NB4 (cell line): ENCODE measurements at regions not wholly inside any gene's neighbourhood (a gene's known extent, or its start where the extent isn't known, plus 50 kb on each side); places are given as distances from the start of the nearest gene placed in this dataset.

Experiments used
- DNase-seq: peaks from one replicate; pipeline ENCODE4 v3.0.0; 2010; ENCODE audit warnings: low read depth
- H3K4me3 ChIP-seq: one replicate; pipeline ENCODE4 v1.5.1; 2011; ENCODE audit warnings: mild to moderate bottlenecking, low read depth, low read length, moderate library complexity
- MYC ChIP-seq: IDR thresholded peaks from 2 replicates; pipeline ENCODE4 v1.6.1; 2011; ENCODE audit warnings: low read depth, low read length
- POLR2A ChIP-seq: IDR thresholded peaks from 2 replicates; pipeline ENCODE4 v1.6.1; 2011; ENCODE audit warnings: mild to moderate bottlenecking; ENCODE audit not compliant: insufficient read length; ENCODE audit errors: extremely low read depth
- TF ChIP-seq, protein P1 (sequence below): IDR thresholded peaks from one replicate; pipeline ENCODE4 v1.5.1; 2012; ENCODE audit warnings: low read depth, low read length
- TF ChIP-seq, protein P2 (sequence below): IDR thresholded peaks from 2 replicates; pipeline ENCODE4 v1.6.1; 2011; ENCODE audit warnings: low read depth, low read length

- TF ChIP-seq, protein P1, sequence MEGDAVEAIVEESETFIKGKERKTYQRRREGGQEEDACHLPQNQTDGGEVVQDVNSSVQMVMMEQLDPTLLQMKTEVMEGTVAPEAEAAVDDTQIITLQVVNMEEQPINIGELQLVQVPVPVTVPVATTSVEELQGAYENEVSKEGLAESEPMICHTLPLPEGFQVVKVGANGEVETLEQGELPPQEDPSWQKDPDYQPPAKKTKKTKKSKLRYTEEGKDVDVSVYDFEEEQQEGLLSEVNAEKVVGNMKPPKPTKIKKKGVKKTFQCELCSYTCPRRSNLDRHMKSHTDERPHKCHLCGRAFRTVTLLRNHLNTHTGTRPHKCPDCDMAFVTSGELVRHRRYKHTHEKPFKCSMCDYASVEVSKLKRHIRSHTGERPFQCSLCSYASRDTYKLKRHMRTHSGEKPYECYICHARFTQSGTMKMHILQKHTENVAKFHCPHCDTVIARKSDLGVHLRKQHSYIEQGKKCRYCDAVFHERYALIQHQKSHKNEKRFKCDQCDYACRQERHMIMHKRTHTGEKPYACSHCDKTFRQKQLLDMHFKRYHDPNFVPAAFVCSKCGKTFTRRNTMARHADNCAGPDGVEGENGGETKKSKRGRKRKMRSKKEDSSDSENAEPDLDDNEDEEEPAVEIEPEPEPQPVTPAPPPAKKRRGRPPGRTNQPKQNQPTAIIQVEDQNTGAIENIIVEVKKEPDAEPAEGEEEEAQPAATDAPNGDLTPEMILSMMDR, result no peak
- no peak overlapping the region for H3K4me3 ChIP-seq
- DNase-seq, result no peak
Observed at GRCh38 chr11:95341221-95341620, 110.2 kb upstream of the SESN3 start.

DNA sequence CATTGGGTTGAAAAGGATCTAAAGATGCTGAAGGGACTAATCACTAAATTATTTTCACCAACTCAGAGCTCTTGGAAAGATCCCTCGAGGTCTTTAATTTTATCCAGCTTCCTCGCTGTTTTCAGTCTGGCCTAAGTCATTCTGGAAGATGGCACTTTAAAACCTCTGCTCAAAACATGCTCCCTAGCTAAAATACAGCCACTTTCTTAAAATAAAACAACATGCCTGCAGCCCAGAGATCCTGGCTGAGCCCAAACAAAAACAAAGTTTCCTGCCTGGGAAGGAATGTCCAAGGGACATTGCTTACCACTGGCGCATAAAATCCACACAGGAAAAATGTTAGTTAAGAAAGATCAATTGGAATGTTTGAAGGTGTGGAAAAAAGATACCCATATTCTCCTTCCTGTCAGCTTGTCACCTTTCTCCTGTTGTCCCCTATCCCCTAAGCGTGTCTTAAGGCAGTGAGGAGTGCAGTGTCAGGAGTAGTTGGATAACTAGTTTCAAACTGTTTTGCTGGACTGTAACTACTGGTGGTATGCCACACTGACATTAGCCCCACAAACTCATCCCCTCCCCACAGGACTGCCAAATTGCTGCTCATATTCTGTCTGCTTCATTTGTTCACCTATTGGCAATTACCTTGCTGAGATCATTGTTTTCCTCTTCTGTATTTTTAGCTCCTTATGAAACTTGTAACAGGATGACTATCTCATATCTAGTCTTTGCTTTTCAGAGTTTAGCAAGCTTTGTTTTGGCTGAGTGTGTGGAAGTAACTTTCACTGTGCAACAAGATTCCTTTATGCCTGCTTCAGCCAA is 108.3 kb upstream of the SESN3 start:
- no peak for DNase-seq
- TF ChIP-seq MYC (no peak), POLR2A (no peak)
- TF ChIP-seq, protein P1, result no peak
- TF ChIP-seq, protein P2, sequence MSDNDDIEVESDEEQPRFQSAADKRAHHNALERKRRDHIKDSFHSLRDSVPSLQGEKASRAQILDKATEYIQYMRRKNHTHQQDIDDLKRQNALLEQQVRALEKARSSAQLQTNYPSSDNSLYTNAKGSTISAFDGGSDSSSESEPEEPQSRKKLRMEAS, result no peak
- H3K4me3 ChIP-seq, result no peak overlapping the region

DNA sequence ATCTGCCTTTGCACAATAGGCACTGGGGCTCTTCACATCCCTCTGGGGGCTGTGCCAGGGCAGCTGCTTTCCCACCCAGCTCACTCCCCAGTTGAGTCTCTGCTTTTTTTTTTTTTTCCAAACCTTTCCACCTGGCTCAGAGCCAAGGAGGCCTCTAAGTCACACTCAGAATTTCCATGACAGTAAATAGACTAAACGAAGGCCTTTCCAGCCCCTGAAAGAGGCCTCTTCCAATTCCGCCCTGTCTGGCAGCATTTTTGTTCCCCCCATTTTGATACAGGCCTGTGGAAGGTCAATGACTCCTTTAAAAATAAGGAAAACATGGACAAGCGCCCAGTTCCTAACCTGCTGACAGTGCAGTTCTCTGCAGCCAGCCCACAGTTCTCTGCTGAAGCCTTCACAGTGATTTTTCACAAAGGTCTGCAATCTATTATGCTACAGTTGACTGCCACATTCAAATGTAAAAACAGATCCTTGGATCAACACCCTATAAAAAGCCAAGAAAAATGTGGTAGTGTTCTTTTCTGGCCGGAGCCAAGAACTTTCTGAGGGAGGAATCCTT is 107.5 kb upstream of the SESN3 start:
- no peak overlapping the region for H3K4me3 ChIP-seq
- TF ChIP-seq, protein P1, result no peak
- TF ChIP-seq MYC (no peak), POLR2A (no peak)
- TF ChIP-seq, protein P2, result no peak
- DNase-seq, result no peak

- no peak overlapping the region for H3K4me3 ChIP-seq
Observed at GRCh38 chr11:95337972-95338429, 107.0 kb upstream of the SESN3 start.

GRCh38 chr11:95337175-95337957 is 106.4 kb upstream of the SESN3 start:
- TF ChIP-seq POLR2A (no peak), MYC (no peak)
- TF ChIP-seq, protein P1, result no peak
- TF ChIP-seq, protein P2, result no peak
- no peak for DNase-seq
- H3K4me3 ChIP-seq, result no peak overlapping the region

More at GRCh38 chr11:95337972-95338429, 107.0 kb upstream of the SESN3 start:
- TF ChIP-seq, protein P1, result no peak
- TF ChIP-seq MYC, result no peak
- TF ChIP-seq POLR2A, result no peak
- TF ChIP-seq, protein P2, result no peak
- no peak for DNase-seq
